ENCODE measurements at regions not wholly inside any gene's neighbourhood (a gene's known extent, or its start where the extent isn't known, plus 50 kb on each side); places are given as distances from the start of the nearest gene placed in this dataset.
"Not testable (repeated sequence)": the region's sequence is repeated elsewhere in the genome, so short reads cannot be mapped to it uniquely, and the experiment has no call there.

GRCh38 chr5:144634138-144634537, 463.5 kb downstream of the KCTD16 start:
- H3K4me3 Mint-ChIP-seq, result no peak overlapping the region
- H3K27me3 Mint-ChIP-seq, result no peaks in the 10 kb centered on the region
- no peaks in the 10 kb centered on the region for H3K4me1 Mint-ChIP-seq
- H3K27ac Mint-ChIP-seq, result no peak overlapping the region
- POLR2A ChIA-PET, result no interaction called here
- H3K36me3 Mint-ChIP-seq (ENCODE audit: low read depth), result no peaks in the 10 kb centered on the region
- H3K9me3 Mint-ChIP-seq, result peaks cover 11% of the 10 kb centered on the region
- DNase-seq, result no peak
- CTCF ChIA-PET, result no interaction called here

GRCh38 chr5:144598451-144599068, 427.9 kb downstream of the KCTD16 start:
- H3K27me3 Mint-ChIP-seq, result no peaks in the 10 kb centered on the region
- no peak for DNase-seq
- H3K27ac Mint-ChIP-seq, result no peak overlapping the region
- no peaks in the 10 kb centered on the region for H3K4me1 Mint-ChIP-seq
- H3K36me3 Mint-ChIP-seq (ENCODE audit: low read depth), result no peaks in the 10 kb centered on the region
- H3K9me3 Mint-ChIP-seq, result peaks cover 10% of the 10 kb centered on the region
- POLR2A ChIA-PET, result no interaction called here
- no peak overlapping the region for H3K4me3 Mint-ChIP-seq
- CTCF ChIA-PET, result no interaction called here

DNA sequence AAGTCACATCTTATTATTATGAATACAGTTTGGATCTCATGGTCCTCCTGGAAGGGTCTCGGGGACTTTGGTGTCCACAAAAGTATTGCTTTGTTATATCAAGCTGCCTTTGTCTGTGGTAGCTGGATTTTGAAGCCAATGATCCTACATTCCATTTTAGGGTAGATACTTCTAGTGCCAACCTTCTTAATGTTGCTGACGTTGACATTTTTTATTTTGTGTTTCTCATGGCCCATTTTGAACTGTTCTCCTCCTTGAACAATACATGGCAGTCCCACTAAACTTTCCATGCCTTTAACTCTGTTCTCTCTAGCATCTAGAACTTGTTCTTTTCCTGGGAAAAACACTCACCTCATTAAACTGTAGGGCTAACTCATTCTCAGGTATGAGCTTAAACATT, 425.8 kb downstream of the KCTD16 start:
- no peaks in the 10 kb centered on the region for H3K36me3 Mint-ChIP-seq (ENCODE audit: low read depth)
- POLR2A ChIA-PET, result no interaction called here
- CTCF ChIA-PET, result no interaction called here
- H3K4me1 Mint-ChIP-seq, result no peaks in the 10 kb centered on the region
- DNase-seq, result no peak
- H3K9me3 Mint-ChIP-seq, result peaks cover 10% of the 10 kb centered on the region
- no peak overlapping the region for H3K27ac Mint-ChIP-seq
- H3K27me3 Mint-ChIP-seq, result no peaks in the 10 kb centered on the region
- H3K4me3 Mint-ChIP-seq, result no peak overlapping the region

DNA sequence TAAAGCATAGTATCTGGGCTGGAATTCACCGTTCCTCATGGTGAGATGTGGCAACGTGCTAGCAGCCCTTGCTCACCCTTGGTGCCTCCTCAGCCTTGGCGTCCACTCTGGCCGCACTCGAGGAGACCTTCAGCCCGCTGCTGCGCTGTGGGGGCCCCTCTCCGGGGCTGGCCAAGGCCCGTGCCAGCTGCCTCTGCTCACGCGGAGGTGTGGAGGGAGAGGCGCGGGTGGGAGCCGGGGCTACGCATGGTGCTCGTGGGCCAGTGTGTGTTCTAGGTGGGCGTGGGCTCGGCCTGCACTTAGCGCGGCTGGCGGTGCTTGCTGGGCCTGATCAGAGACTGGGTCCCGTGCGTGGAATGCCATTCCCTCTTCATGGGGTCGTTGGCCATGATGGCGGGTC, 424.2 kb downstream of the KCTD16 start:
- ChIA-PET POLR2A (no interaction called here), CTCF (no interaction called here)
- H3K27me3 Mint-ChIP-seq, result no peaks in the 10 kb centered on the region
- H3K27ac Mint-ChIP-seq, result no peak overlapping the region
- H3K36me3 Mint-ChIP-seq (ENCODE audit: low read depth), result no peaks in the 10 kb centered on the region
- H3K4me1 Mint-ChIP-seq, result no peaks in the 10 kb centered on the region
- DNase-seq, result no peak
- no peak overlapping the region for H3K4me3 Mint-ChIP-seq
- H3K9me3 Mint-ChIP-seq, result peaks cover 10% of the 10 kb centered on the region

DNA sequence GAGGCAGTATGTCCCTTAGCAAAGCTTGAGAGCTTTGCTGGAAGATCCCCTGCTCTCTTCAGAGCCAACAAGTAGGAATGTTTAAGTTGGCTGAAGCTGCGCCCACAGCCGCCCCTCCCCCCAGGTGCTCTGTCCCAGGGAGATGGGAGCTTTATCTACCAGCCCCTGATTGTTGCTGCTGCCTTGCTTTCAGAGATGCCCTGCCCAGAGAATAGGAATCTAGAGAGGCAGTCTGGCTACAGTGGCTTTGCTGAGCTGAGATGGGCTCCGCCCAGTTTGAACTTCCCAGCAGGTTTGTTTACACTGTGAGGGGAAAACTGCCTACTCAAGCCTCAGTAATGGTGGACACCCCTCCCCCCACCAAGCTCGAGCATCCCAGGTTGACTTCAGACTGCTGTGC, 423.6 kb downstream of the KCTD16 start:
- H3K27me3 Mint-ChIP-seq; H3K4me1 Mint-ChIP-seq; H3K9me3 Mint-ChIP-seq; POLR2A ChIA-PET; H3K36me3 Mint-ChIP-seq (ENCODE audit: low read depth); DNase-seq; CTCF ChIA-PET; H3K4me3 Mint-ChIP-seq; H3K27ac Mint-ChIP-seq: not testable (repeated sequence)

DNA sequence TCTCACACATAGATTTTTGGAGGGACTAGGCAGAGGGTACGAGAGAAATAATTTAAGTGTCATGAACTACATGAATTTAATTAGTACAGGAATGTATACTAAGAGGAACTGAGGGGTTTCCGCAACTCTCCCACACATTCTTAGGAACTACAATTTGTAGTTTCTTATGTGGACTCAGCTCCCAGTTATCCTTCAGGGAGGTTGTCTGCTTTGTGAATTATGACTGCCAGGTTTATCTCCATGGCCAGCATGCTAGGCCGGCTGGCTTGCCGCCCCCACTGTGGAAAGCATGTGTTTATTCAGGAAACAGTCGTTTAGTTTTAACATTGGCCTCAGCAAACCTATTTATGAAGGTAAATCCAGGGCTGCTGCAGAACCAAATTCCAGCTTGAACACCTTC, 415.0 kb downstream of the KCTD16 start:
- Mint-ChIP-seq H3K4me3 (no peak overlapping the region), H3K9me3 (no peaks in the 10 kb centered on the region), H3K27ac (no peak overlapping the region), H3K27me3 (no peaks in the 10 kb centered on the region), H3K36me3 (ENCODE audit: low read depth) (no peaks in the 10 kb centered on the region), H3K4me1 (no peaks in the 10 kb centered on the region)
- ChIA-PET CTCF (no interaction called here), POLR2A (no interaction called here)
- no peak for DNase-seq

DNA sequence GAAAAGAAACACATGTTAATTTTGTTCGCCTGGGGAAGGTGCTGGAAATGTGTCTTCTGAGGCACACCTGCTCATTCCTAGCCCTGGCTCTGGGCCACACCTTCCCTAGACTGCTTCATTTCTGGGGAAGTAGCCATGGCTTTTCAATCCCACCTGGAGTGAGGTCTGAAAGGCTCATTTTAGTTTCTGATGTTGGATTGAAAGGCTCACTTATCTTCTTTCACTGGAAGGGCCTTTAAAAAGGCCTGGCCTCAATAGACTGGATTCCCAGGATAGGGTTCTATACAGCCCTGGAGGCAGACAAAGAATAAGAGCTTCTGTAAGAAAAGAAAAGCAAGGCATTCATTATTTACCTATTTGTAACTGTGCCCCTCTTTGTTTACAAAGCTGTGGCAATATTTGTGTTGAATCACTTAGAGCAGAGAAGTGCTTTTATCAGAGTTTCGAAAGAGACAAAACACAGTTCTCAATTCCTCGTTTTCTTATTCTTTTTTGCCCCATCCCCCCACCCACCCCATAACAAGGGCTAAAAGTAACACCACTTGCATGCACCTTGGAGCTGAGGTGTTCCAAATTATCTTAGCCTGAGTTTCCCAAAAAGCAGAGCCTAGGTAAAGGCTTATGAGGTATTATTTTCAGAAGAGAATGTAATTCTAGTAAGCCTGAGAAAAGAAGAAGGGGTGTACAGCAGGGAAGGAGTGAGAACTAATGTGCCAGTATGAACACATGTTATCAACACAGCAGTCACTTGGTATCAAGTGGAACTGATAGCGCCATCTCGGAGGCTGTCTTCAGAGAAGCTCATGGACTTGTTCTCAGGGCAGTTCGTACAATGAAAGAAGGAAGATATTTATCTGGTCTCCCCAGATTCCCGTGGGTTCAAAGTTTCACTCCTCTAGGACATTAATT, 413.1 kb downstream of the KCTD16 start:
- no peak for DNase-seq
- Mint-ChIP-seq H3K4me3 (no peak overlapping the region), H3K27me3 (no peaks in the 10 kb centered on the region), H3K36me3 (ENCODE audit: low read depth) (no peaks in the 10 kb centered on the region), H3K9me3 (peaks cover 3% of the 10 kb centered on the region), H3K27ac (no peak overlapping the region), H3K4me1 (no peaks in the 10 kb centered on the region)
- CTCF ChIA-PET, result no interaction called here
- POLR2A ChIA-PET, result no interaction called here

- peaks cover 3% of the 10 kb centered on the region for H3K9me3 Mint-ChIP-seq
- POLR2A ChIA-PET, result no interaction called here
- H3K27me3 Mint-ChIP-seq, result no peaks in the 10 kb centered on the region
- no peaks in the 10 kb centered on the region for H3K4me1 Mint-ChIP-seq
- CTCF ChIA-PET, result no interaction called here
- no peak overlapping the region for H3K4me3 Mint-ChIP-seq
- DNase-seq, result no peak
- H3K36me3 Mint-ChIP-seq (ENCODE audit: low read depth), result no peaks in the 10 kb centered on the region
- H3K27ac Mint-ChIP-seq, result no peak overlapping the region
These were observed 411.4 kb downstream of the KCTD16 start for GRCh38 chr5:144582066-144582465.

DNA sequence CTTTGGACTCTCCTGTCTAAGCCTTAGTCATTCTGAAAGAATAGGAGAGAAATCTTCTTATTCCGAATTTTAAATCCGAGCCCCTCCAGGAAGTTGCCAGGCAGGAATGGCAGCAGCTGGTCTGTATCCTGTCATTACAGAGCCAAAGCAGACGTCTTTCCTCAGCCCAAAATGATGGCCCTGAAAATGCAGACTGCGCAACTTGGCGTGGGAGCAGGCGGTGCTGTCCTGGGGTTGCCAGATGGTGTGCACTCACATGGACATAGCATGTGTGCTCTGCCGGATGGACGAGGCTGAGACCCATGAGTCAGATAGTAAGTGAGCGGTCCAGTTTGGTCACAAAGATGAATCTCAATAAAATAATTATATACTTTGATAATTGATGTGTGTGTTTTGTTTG, 410.4 kb downstream of the KCTD16 start:
- H3K4me1 Mint-ChIP-seq, result no peaks in the 10 kb centered on the region
- CTCF ChIA-PET, result no interaction called here
- H3K36me3 Mint-ChIP-seq (ENCODE audit: low read depth), result no peaks in the 10 kb centered on the region
- POLR2A ChIA-PET, result no interaction called here
- no peak for DNase-seq
- peaks cover 3% of the 10 kb centered on the region for H3K9me3 Mint-ChIP-seq
- no peak overlapping the region for H3K27ac Mint-ChIP-seq
- no peaks in the 10 kb centered on the region for H3K27me3 Mint-ChIP-seq
- H3K4me3 Mint-ChIP-seq, result no peak overlapping the region

DNA sequence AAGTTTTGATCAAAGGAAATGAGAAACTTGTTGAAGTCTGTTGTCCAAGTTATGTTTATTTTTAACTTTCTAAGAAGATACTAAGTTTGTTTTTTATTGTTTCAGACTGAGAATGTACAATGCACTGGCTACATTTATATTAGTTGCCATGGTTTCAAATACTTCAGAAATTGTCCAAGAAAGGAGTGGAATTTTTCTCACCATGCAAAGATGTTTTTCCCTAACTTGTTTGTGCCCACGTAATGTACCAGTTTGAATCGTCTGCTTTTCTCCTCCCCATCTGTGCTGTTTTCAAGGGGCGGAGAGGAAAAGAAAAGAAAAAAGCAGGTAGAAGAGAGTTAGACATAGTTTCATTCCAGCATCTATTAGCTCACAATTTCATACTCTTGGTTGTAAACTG, 407.0 kb downstream of the KCTD16 start:
- POLR2A ChIA-PET, result no interaction called here
- H3K27ac Mint-ChIP-seq, result no peak overlapping the region
- CTCF ChIA-PET, result no interaction called here

GRCh38 chr5:144575736-144576135, 405.1 kb downstream of the KCTD16 start:
- H3K4me3 Mint-ChIP-seq, result no peak overlapping the region
- peaks cover 4% of the 10 kb centered on the region for H3K9me3 Mint-ChIP-seq
- H3K36me3 Mint-ChIP-seq (ENCODE audit: low read depth), result no peaks in the 10 kb centered on the region
- no peaks in the 10 kb centered on the region for H3K4me1 Mint-ChIP-seq
- H3K27me3 Mint-ChIP-seq, result no peaks in the 10 kb centered on the region
- CTCF ChIA-PET, result no interaction called here
- DNase-seq, result no peak
- POLR2A ChIA-PET, result no interaction called here
- H3K27ac Mint-ChIP-seq, result no peak overlapping the region

More for the DNA sequence above, 407.0 kb downstream of the KCTD16 start:
- Mint-ChIP-seq H3K27me3 (no peaks in the 10 kb centered on the region), H3K9me3 (peaks cover 3% of the 10 kb centered on the region), H3K36me3 (ENCODE audit: low read depth) (no peaks in the 10 kb centered on the region), H3K4me3 (no peak overlapping the region), H3K4me1 (no peaks in the 10 kb centered on the region)
- DNase-seq, result no peak

DNA sequence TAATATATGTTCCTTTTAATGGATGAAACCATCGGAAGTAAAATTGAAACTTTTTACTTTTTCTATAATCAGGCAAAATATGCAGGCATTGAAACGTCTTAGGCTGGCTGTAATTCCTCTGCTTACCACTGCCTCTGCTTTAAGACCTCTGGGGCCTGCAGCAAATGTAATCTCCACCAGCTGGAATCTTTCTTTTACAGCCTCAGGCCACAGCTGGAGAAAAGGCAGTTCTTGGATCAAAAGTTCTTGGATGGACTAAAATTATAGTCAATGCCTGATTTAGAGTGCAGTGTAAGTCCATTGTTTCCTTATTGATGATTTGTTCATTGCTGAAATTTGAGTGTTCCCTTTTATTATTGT, 396.7 kb downstream of the KCTD16 start:
- ChIA-PET POLR2A (no interaction called here), CTCF (no interaction called here)
- Mint-ChIP-seq H3K9me3 (peaks cover 10% of the 10 kb centered on the region), H3K4me3 (no peak overlapping the region), H3K27me3 (no peaks in the 10 kb centered on the region), H3K36me3 (ENCODE audit: low read depth) (no peaks in the 10 kb centered on the region), H3K4me1 (no peaks in the 10 kb centered on the region), H3K27ac (no peak overlapping the region)
- no peak for DNase-seq

GRCh38 chr5:144566747-144567420, 396.2 kb downstream of the KCTD16 start:
- no peak for DNase-seq
- H3K27ac Mint-ChIP-seq, result no peak overlapping the region
- H3K9me3 Mint-ChIP-seq, result peaks cover 10% of the 10 kb centered on the region
- H3K4me1 Mint-ChIP-seq, result no peaks in the 10 kb centered on the region
- CTCF ChIA-PET, result no interaction called here
- H3K27me3 Mint-ChIP-seq, result no peaks in the 10 kb centered on the region
- no peaks in the 10 kb centered on the region for H3K36me3 Mint-ChIP-seq (ENCODE audit: low read depth)
- POLR2A ChIA-PET, result no interaction called here
- no peak overlapping the region for H3K4me3 Mint-ChIP-seq

DNA sequence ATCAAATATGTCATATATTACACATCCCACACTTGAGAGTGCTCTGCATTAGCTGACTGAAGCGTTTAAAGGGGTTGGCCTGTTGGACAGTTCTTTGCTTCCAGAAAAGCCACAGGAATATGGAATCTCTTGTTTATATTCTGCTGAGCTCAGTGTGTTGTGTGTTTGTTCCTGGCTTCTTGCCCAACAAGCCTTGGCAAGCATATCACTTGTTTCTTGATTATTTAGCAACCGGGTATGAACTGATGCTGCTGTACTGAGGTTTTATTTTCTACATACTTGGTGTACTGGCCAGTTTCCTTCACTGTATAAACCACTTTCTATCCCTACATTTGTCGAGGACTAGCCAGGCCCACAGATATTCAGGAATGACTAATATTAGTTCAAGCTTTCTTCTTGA, 378.9 kb downstream of the KCTD16 start:
- no peak for DNase-seq
- Mint-ChIP-seq H3K4me1 (no peaks in the 10 kb centered on the region), H3K36me3 (ENCODE audit: low read depth) (no peaks in the 10 kb centered on the region), H3K4me3 (no peak overlapping the region), H3K9me3 (peaks cover 7% of the 10 kb centered on the region), H3K27ac (no peak overlapping the region), H3K27me3 (no peaks in the 10 kb centered on the region)
- ChIA-PET POLR2A (no interaction called here), CTCF (no interaction called here)
